ENCODE measurements at regions not wholly inside any gene's neighbourhood (a gene's known extent, or its start where the extent isn't known, plus 50 kb on each side); places are given as distances from the start of the nearest gene placed in this dataset.

DNA sequence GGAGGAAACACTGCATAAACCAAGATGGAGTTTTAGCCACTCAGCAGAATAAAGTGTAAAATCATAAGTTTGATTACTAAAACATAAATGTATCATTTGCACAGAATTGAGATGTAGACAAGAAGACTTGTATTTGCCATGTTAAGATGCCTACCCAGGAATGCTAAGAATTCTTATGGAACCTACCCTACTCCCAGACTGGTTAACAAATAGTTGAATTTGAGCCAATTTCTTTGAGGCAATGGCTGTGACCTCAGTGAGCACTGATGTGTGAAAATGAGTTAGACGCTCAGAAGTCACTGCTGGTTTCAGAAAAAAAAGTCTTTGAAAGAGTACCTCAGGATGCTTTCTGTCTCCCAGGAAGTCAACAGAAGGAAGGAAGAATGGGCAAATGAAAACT, 95.6 kb downstream of the ESM1 start:
- TF ChIP-seq CTCF (IDR thresholded peaks at IDR 0.05; ENCODE audit: low read length): no peak
- no peak for TF ChIP-seq EZH2phosphoT487 (IDR thresholded peaks at IDR 0.05; ENCODE audit: low read length)
- no peak for TF ChIP-seq EZH2 (optimal IDR thresholded peaks at IDR 0.05; ENCODE audit: low read depth, low read length)
